ENCODE measurements at regions not wholly inside any gene's neighbourhood (a gene's known extent, or its start where the extent isn't known, plus 50 kb on each side); places are given as distances from the start of the nearest gene placed in this dataset.

- H3K9me3 ChIP-seq, result no peaks in the 10 kb centered on the region
- ChIA-PET CTCF (interaction anchor here (0.6 kb wide), 1 partner anchor 927 kb away, joined by 3 read pairs; no protein-coding TSS in a partner anchor), POLR2A (no interaction called here)
- H2AFZ ChIP-seq (ENCODE audit: low read depth), result no peak overlapping the region
- H3K4me3 ChIP-seq (ENCODE audit: low read depth in 2 of 2, low read length in 1 of 2), result no peak overlapping the region
- H3K79me2 ChIP-seq (ENCODE audit: insufficient read depth), result no peaks in the 10 kb centered on the region
- H3K27ac ChIP-seq (ENCODE audit: low read depth in 2 of 2, low read length in 1 of 2), result peak overlapping the region in 1 of 2 experiments; percentile 30; a peak in 2 of 4 replicates
- TF ChIP-seq, protein P1, sequence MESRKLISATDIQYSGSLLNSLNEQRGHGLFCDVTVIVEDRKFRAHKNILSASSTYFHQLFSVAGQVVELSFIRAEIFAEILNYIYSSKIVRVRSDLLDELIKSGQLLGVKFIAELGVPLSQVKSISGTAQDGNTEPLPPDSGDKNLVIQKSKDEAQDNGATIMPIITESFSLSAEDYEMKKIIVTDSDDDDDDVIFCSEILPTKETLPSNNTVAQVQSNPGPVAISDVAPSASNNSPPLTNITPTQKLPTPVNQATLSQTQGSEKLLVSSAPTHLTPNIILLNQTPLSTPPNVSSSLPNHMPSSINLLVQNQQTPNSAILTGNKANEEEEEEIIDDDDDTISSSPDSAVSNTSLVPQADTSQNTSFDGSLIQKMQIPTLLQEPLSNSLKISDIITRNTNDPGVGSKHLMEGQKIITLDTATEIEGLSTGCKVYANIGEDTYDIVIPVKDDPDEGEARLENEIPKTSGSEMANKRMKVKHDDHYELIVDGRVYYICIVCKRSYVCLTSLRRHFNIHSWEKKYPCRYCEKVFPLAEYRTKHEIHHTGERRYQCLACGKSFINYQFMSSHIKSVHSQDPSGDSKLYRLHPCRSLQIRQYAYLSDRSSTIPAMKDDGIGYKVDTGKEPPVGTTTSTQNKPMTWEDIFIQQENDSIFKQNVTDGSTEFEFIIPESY (IDR thresholded peaks at IDR 0.05; ENCODE audit: borderline replicate concordance, low read depth), result no peak
- no peak for TF ChIP-seq GABPA (IDR thresholded peaks at IDR 0.05; ENCODE audit: low read depth)
- TF ChIP-seq NRF1 (IDR thresholded peaks at IDR 0.05; ENCODE audit: low read depth, low read length), result no peak
- TF ChIP-seq JUND (IDR thresholded peaks at IDR 0.05), result peak; percentile 81
- TF ChIP-seq USF2 (IDR thresholded peaks at IDR 0.05; ENCODE audit: borderline replicate concordance, low read depth, low read length), result no peak
- peak; percentile 69; the same call in 1 of the 2 replicates for TF ChIP-seq NFIC (IDR thresholded peaks at IDR 0.05; ENCODE audit: borderline replicate concordance)
- no peak for TF ChIP-seq FOXJ3 (CRISPR knock-in tag; IDR thresholded peaks at IDR 0.05)
- TF ChIP-seq PBX3 (IDR thresholded peaks at IDR 0.05), result peak; percentile 94
- TF ChIP-seq SMC3 (IDR thresholded peaks at IDR 0.05; ENCODE audit: low read depth, low read length), result no peak
- 0 out of 2 replicates have a peak, but pooled peaks have one; percentile 34 for TF ChIP-seq MEF2A (IDR thresholded peaks at IDR 0.05; ENCODE audit: borderline replicate concordance, low read depth)
- TF ChIP-seq EP300 (IDR thresholded peaks at IDR 0.05; ENCODE audit: borderline replicate concordance in 1 of 2, low read depth in 1 of 2, low read length in 1 of 2), result peak in 1 of 2 experiments; percentile 86; a peak in 2 of 4 replicates
- TF ChIP-seq EZH2phosphoT487 (IDR thresholded peaks at IDR 0.05; ENCODE audit: borderline replicate concordance, low read depth), result no peak
- TF ChIP-seq FOXM1 (IDR thresholded peaks at IDR 0.05; ENCODE audit: low read depth), result 0 out of 2 replicates have a peak, but pooled peaks have one; percentile 28
- TF ChIP-seq TCF12 (IDR thresholded peaks at IDR 0.05), result peak; percentile 87
- TF ChIP-seq POLR2AphosphoS5 (IDR thresholded peaks at IDR 0.05; ENCODE audit: low read depth, low read length), result no peak
- TF ChIP-seq RXRA (IDR thresholded peaks at IDR 0.05; ENCODE audit: borderline replicate concordance, low read depth), result peak; percentile 37; the same call in 1 of the 2 replicates
- TF ChIP-seq IRF3 (IDR thresholded peaks at IDR 0.05; ENCODE audit: low read depth, low read length), result no peak
- TF ChIP-seq FOSL2 (IDR thresholded peaks at IDR 0.05; ENCODE audit: borderline replicate concordance, low read depth), result peak; percentile 81
- TF ChIP-seq TEAD4 (IDR thresholded peaks at IDR 0.05; ENCODE audit: borderline replicate concordance, insufficient read depth), result peak; percentile 74; the same call in 1 of the 2 replicates
- WGBS (ENCODE audit: low lambda C conversion rate), result 61% methylated on average over 1 of the region's 1 CpG
- no peak overlapping the region for H3K9ac ChIP-seq
- no peak for DNase-seq
- H3K36me3 ChIP-seq (replicated peaks in 1 of 2; ENCODE audit: control insufficient read depth in 1 of 2, insufficient read depth in 2 of 2, low read length in 1 of 2), result peaks cover 0 to 3% of the 10 kb centered on the region in 2 experiments
- peaks cover 7% of the 10 kb centered on the region for H3F3A ChIP-seq (replicated peaks; ENCODE audit: insufficient read depth)
- H3K4me2 ChIP-seq, result no peak overlapping the region
- no peaks in the 10 kb centered on the region for H3K27me3 ChIP-seq (ENCODE audit: insufficient read depth)
- H4K20me1 ChIP-seq (ENCODE audit: insufficient read depth), result no peaks in the 10 kb centered on the region
- no peaks in the 10 kb centered on the region for H3K9me2 ChIP-seq
- peaks cover 3% of the 10 kb centered on the region in 2 experiments; a peak in 2 of 4 replicates for H3K4me1 ChIP-seq (ENCODE audit: control insufficient read depth in 1 of 2, insufficient read depth in 2 of 2, low read depth in 1 of 2, low read length in 1 of 2)
Observed at GRCh38 chr7:94195813-94196212, 191.7 kb upstream of the BET1 start.

Data from SK-N-SH (cell line).